ENCODE measurements at regions not wholly inside any gene's neighbourhood (a gene's known extent, or its start where the extent isn't known, plus 50 kb on each side); places are given as distances from the start of the nearest gene placed in this dataset.

- DNase-seq, result no peak
These were observed 92.3 kb downstream of the GYPC start for GRCh38 chr2:126748188-126748760.

GRCh38 chr2:126748929-126749518 is 93.1 kb downstream of the GYPC start:
- DNase-seq, result no peak

GRCh38 chr2:126749537-126749936 is 93.6 kb downstream of the GYPC start:
- DNase-seq, result peak; percentile 2

- no peak for DNase-seq
These were observed 94.5 kb downstream of the GYPC start for GRCh38 chr2:126750506-126750905.

GRCh38 chr2:126751477-126751876 is 95.5 kb downstream of the GYPC start:
- no peak for DNase-seq

- DNase-seq, result no peak
These were observed 96.9 kb downstream of the GYPC start for GRCh38 chr2:126752876-126753275.

GRCh38 chr2:126753501-126754212 is 97.7 kb downstream of the GYPC start:
- DNase-seq, result no peak

- no peak for DNase-seq
These were observed 98.5 kb downstream of the GYPC start for GRCh38 chr2:126754240-126755004.

- DNase-seq, result no peak
These were observed 100.2 kb downstream of the GYPC start for GRCh38 chr2:126756125-126756524.

- no peak for DNase-seq
These were observed 105.5 kb downstream of the GYPC start for GRCh38 chr2:126761256-126761980.

GRCh38 chr2:126761981-126762878 is 106.3 kb downstream of the GYPC start:
- DNase-seq, result peak; percentile 10

GRCh38 chr2:126764686-126765265 is 108.8 kb downstream of the GYPC start:
- DNase-seq, result no peak

- DNase-seq, result no peak
These were observed 109.4 kb downstream of the GYPC start for GRCh38 chr2:126765395-126765794.

- DNase-seq, result no peak
These were observed 110.5 kb downstream of the GYPC start for GRCh38 chr2:126766295-126766968.

- no peak for DNase-seq
These were observed 111.0 kb downstream of the GYPC start for GRCh38 chr2:126766969-126767296.

GRCh38 chr2:126769118-126769517 is 113.2 kb downstream of the GYPC start:
- no peak for DNase-seq

- no peak for DNase-seq
These were observed 114.5 kb downstream of the GYPC start for GRCh38 chr2:126770466-126770865.

- DNase-seq, result no peak
These were observed 115.1 kb downstream of the GYPC start for GRCh38 chr2:126771094-126771493.

GRCh38 chr2:126771501-126772195 is 115.7 kb downstream of the GYPC start:
- no peak for DNase-seq

- DNase-seq, result no peak
These were observed 118.3 kb downstream of the GYPC start for GRCh38 chr2:126774290-126774689.
